Endodermal cell (in vitro differentiated cells): ENCODE measurements at regions not wholly inside any gene's neighbourhood (a gene's known extent, or its start where the extent isn't known, plus 50 kb on each side); places are given as distances from the start of the nearest gene placed in this dataset.

ENCODE experiments used
- DNase-seq: peaks from one replicate; pipeline ENCODE4 v3.0.0-alpha.2; 2017
- H3K27ac ChIP-seq: 2 replicates; pipeline ENCODE4 v1.5.1; 2013; ENCODE audit warnings: mild to moderate bottlenecking, low read depth, low read length, moderate library complexity
- H3K27me3 ChIP-seq: 2 replicates; pipeline ENCODE4 v1.6.1; 2013; ENCODE audit warnings: mild to moderate bottlenecking, low read length, moderate library complexity; ENCODE audit not compliant: insufficient read depth, control insufficient read depth, poor library complexity, severe bottlenecking
- H3K36me3 ChIP-seq: 2 replicates; pipeline ENCODE4 v1.7.0; 2013; ENCODE audit warnings: mild to moderate bottlenecking, low read length, moderate library complexity; ENCODE audit not compliant: control insufficient read depth, insufficient read depth
- H3K4me1 ChIP-seq: one replicate; pipeline ENCODE4 v1.7.0; 2013; ENCODE audit warnings: low read length; ENCODE audit not compliant: control insufficient read depth, insufficient read depth
- H3K4me3 ChIP-seq: 2 replicates; pipeline ENCODE4 v1.5.1; 2013; ENCODE audit warnings: mild to moderate bottlenecking, low read length, moderate library complexity
- H3K9ac ChIP-seq: 2 replicates; pipeline ENCODE4 v1.6.1; 2013; ENCODE audit warnings: mild to moderate bottlenecking, low read length, moderate library complexity; ENCODE audit not compliant: poor library complexity, severe bottlenecking; ENCODE audit errors: extremely low read depth
- H3K9me3 ChIP-seq: 2 replicates; pipeline ENCODE4 v1.6.1; 2013; ENCODE audit warnings: mild to moderate bottlenecking, low read length, moderate library complexity; ENCODE audit not compliant: control insufficient read depth
- H3K27ac Mint-ChIP-seq: 2 replicates; pipeline ENCODE4 v1.8.0; 2020; ENCODE audit warnings: mixed read lengths
- H3K27me3 Mint-ChIP-seq: 2 replicates; pipeline ENCODE4 v1.8.0; 2021; ENCODE audit warnings: mild to moderate bottlenecking, mixed read lengths; ENCODE audit not compliant: insufficient read depth
- H3K36me3 Mint-ChIP-seq: 2 replicates; pipeline ENCODE4 v1.8.0; 2020; ENCODE audit warnings: low read depth, mixed read lengths
- H3K4me1 Mint-ChIP-seq: 2 replicates; pipeline ENCODE4 v1.8.0; 2020; ENCODE audit warnings: mixed read lengths
- H3K4me3 Mint-ChIP-seq: 2 replicates; pipeline ENCODE4 v1.8.0; 2020; ENCODE audit warnings: mild to moderate bottlenecking, moderate library complexity, mixed read lengths
- H3K9me3 Mint-ChIP-seq: 2 replicates; pipeline ENCODE4 v1.8.0; 2020; ENCODE audit warnings: mild to moderate bottlenecking, mixed read lengths
- WGBS, 2 experiments: methylation state at CpG; one replicate each; pipeline versions ENCODE4 v1.1.5 to v1.1.7; 2013; ENCODE audit warnings: missing lambda C conversion rate in 2 of 2, mixed read lengths in 1 of 2; ENCODE audit not compliant: insufficient coverage in 1 of 2, insufficient read length in 1 of 2; 5-methylcytosine and 5-hydroxymethylcytosine counted together
- TF ChIP-seq, protein P1 (sequence below): fragments of 200-600 bp; sonication (generic); conservative IDR thresholded peaks from 2 replicates; pipeline ENCODE4 v1.5.0; 2021; ENCODE audit warnings: antibody characterized with exemption, mild to moderate bottlenecking

DNA sequence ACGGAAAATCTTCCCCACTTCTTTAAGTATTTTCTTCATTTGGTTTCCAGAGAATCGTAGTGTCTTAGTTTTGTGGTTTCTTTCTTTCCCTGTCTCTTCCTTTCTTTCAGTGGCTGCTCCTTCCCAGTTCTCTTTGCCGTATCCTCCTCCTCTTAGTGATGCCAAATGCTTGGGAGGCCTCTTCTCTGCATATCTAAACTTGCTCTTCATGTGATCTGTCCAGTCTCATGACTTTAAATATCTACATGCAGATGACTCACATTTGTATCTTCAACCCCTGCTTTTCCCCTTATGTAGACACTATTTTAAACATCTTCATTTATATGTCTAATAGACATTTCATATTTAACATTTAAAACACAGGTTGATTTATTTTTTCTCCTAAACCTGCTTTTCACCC, 149.2 kb downstream of the PTCSC3 start:
- Mint-ChIP-seq H3K4me1 (no peaks in the 10 kb centered on the region), H3K27ac (no peak overlapping the region), H3K36me3 (no peaks in the 10 kb centered on the region), H3K27me3 (no peaks in the 10 kb centered on the region), H3K4me3 (no peak overlapping the region), H3K9me3 (peaks cover 8% of the 10 kb centered on the region)
- Histone ChIP-seq H3K9me3 (peaks cover 9% of the 10 kb centered on the region), H3K27me3 (no peaks in the 10 kb centered on the region), H3K36me3 (no peaks in the 10 kb centered on the region), H3K4me1 (no peaks in the 10 kb centered on the region), H3K27ac (no peak overlapping the region), H3K9ac (no peak overlapping the region), H3K4me3 (no peak overlapping the region)
- TF ChIP-seq, protein P1, sequence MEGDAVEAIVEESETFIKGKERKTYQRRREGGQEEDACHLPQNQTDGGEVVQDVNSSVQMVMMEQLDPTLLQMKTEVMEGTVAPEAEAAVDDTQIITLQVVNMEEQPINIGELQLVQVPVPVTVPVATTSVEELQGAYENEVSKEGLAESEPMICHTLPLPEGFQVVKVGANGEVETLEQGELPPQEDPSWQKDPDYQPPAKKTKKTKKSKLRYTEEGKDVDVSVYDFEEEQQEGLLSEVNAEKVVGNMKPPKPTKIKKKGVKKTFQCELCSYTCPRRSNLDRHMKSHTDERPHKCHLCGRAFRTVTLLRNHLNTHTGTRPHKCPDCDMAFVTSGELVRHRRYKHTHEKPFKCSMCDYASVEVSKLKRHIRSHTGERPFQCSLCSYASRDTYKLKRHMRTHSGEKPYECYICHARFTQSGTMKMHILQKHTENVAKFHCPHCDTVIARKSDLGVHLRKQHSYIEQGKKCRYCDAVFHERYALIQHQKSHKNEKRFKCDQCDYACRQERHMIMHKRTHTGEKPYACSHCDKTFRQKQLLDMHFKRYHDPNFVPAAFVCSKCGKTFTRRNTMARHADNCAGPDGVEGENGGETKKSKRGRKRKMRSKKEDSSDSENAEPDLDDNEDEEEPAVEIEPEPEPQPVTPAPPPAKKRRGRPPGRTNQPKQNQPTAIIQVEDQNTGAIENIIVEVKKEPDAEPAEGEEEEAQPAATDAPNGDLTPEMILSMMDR = no peak
- no peak for DNase-seq
- WGBS, 2 experiments = 84 to 92% methylated on average over 3 of the region's 3 CpGs

DNA sequence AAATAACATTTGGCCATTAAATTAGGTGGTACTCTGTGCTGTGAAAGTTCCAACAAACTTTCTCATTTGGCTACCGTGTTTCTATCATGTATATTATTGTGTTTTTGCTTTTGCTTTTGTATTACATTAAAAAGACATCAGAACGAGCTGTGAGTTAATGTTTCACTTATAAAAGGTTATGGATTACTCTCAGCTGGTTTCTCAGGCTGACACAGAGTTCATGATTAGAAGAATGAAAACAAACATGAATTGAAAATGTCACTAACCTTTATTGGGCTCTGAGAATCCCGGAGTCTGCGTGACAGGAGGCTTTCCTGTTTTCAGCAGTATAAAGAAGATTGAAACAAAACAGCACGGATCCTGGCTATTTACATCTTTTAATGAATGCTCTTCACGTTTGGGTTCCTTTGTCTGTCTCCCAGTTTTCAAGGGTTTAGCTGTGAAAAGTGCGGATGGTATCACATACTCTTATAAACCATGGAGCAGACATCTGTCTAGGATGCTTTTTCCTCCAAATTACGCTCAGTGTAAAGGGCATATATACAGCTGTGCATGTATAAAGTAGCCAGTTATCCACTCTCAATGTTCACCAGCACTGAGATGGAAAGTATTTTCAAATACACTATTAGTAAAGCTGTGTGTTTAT, 153.6 kb downstream of the PTCSC3 start:
- no peak overlapping the region for H3K4me3 Mint-ChIP-seq
- WGBS, 2 experiments = 78 to 82% methylated on average over 8 of the region's 8 CpGs
- Histone ChIP-seq H3K4me1 (no peaks in the 10 kb centered on the region), H3K36me3 (no peaks in the 10 kb centered on the region), H3K4me3 (no peak overlapping the region), H3K27ac (peak overlapping the region; percentile 2), H3K27me3 (no peaks in the 10 kb centered on the region), H3K9ac (no peak overlapping the region), H3K9me3 (no peaks in the 10 kb centered on the region)
- peaks cover 8% of the 10 kb centered on the region for H3K4me1 Mint-ChIP-seq
- H3K27me3 Mint-ChIP-seq = no peaks in the 10 kb centered on the region
- no peaks in the 10 kb centered on the region for H3K9me3 Mint-ChIP-seq
- H3K36me3 Mint-ChIP-seq = no peaks in the 10 kb centered on the region
- no peak overlapping the region for H3K27ac Mint-ChIP-seq
- TF ChIP-seq, protein P1 = no peak
- DNase-seq = no peak

DNA sequence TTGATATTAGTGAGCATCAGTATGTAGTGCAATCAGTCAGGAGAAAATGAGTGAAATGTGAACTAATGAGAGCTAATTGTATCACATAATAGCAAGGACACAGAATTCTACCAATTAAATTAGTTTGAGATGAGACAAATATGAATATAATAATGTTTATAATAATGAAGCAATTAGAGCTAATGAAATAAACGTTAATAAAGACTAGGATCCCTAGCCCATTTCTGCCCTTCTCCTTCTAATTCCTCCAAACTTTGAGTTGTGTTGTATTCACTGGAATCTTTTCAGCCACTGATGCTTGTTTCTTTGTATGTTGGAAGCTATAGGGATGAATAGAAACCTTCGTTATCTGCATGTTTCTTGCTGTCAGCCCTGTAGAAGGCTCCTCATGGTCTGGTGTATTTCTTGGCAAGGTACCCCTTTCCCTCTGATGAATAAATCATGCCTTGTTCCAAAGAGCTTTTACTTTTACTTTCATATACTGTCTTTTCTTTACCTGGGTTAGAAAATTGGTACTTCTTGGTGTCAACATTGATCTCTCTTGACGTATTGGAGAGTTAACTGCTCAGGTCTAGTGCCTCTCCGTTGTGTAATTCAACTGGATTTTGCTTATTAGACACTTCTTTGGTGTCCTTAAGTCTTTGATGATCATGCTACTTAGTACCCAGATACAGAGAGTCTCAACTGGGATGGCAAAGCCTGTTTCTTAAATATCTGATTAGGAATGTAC, 154.8 kb downstream of the PTCSC3 start:
- H3K36me3 Mint-ChIP-seq = no peaks in the 10 kb centered on the region
- Histone ChIP-seq H3K27me3 (no peaks in the 10 kb centered on the region), H3K4me1 (no peaks in the 10 kb centered on the region), H3K9ac (no peak overlapping the region), H3K9me3 (no peaks in the 10 kb centered on the region), H3K27ac (no peak overlapping the region), H3K36me3 (no peaks in the 10 kb centered on the region), H3K4me3 (no peak overlapping the region)
- H3K9me3 Mint-ChIP-seq = no peaks in the 10 kb centered on the region
- peaks cover 8% of the 10 kb centered on the region for H3K4me1 Mint-ChIP-seq
- TF ChIP-seq, protein P1 = no peak
- H3K27ac Mint-ChIP-seq = no peak overlapping the region
- H3K4me3 Mint-ChIP-seq = no peak overlapping the region
- DNase-seq = no peak
- no peaks in the 10 kb centered on the region for H3K27me3 Mint-ChIP-seq
- WGBS, 2 experiments = 87 to 91% methylated on average over 3 to 4 of the region's 4 CpGs
